ENCODE measurements at regions not wholly inside any gene's neighbourhood (a gene's known extent, or its start where the extent isn't known, plus 50 kb on each side); places are given as distances from the start of the nearest gene placed in this dataset.
"Not testable (repeated sequence)": the region's sequence is repeated elsewhere in the genome, so short reads cannot be mapped to it uniquely, and the experiment has no call there.

DNA sequence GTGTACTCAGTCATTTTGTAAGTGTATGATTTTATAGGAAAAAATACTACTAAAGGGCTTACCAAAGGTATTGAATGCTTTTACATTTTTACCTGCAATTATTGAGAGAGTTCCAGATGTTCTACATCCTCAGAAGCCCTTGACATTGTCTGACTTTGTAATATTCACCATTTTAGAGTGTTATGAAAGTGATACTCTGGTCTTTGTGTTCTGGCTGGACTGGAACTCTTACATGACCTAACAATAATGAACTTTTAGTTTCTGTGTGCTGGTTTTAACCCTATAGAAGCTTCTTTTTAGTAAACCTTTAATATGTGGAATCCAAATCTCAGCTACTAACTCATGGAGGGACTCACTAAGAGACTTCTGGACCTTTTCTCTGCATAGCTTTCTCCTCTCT lies 478.8 kb upstream of the SPANXN1 start:
- TF ChIP-seq CTCF (IDR thresholded peaks at IDR 0.05) (no peak), ZFX (IDR thresholded peaks at IDR 0.05; ENCODE audit: borderline replicate concordance) (no peak)
- H3K27ac ChIP-seq: no peak overlapping the region

GRCh38 chrX:144783528-144783927 lies 463.8 kb upstream of the SPANXN1 start:
- H3K27ac ChIP-seq: not testable (repeated sequence)

- H3K27ac ChIP-seq: no peak overlapping the region
- TF ChIP-seq CTCF (IDR thresholded peaks at IDR 0.05): no peak
- TF ChIP-seq ZFX (IDR thresholded peaks at IDR 0.05; ENCODE audit: borderline replicate concordance): no peak
Measured at GRCh38 chrX:144790148-144790547, 457.2 kb upstream of the SPANXN1 start.

DNA sequence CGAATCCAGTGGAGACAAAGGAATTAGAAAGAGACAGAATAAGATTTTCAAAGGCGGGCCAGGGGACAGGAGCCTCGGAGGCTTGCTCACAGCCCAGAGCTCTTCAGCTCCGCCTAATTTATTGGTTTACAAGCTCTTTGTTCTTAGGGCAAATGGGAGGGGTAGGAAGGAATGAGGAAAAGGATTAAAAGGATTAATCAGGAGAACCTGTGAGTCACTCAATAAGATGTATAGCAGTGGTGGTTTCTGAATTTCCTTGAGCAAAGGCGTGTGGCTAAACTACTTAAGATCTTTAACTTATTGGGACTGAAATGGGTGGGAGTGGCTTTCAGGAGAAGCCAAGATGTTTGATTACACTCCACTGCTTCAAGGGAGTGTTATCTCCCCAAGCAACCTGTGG lies 456.0 kb upstream of the SPANXN1 start:
- TF ChIP-seq CTCF (IDR thresholded peaks at IDR 0.05) (no peak), ZFX (IDR thresholded peaks at IDR 0.05; ENCODE audit: borderline replicate concordance) (no peak)
- no peak overlapping the region for H3K27ac ChIP-seq

DNA sequence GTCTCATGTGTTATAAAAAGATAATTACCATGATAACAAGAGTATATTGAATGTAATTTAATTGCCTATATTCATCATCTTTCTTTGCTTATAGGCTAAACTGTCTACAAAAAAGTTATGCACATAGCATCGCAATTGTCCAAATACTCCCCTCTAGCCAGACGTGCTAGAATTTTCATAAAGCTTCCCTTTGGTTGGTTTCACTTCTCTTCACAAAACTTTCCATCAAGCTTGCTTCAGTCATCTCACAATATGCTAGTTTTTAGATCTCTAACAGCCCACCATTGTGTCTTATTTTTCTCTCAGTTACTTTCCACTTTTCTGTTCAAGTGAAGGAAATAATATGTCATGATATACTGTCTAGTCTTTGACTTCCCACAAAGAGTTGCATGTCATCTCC lies 448.3 kb upstream of the SPANXN1 start:
- H3K27ac ChIP-seq: no peak overlapping the region
- TF ChIP-seq CTCF (IDR thresholded peaks at IDR 0.05) (no peak), ZFX (IDR thresholded peaks at IDR 0.05; ENCODE audit: borderline replicate concordance) (no peak)

- no peak overlapping the region for H3K27ac ChIP-seq
- TF ChIP-seq CTCF (IDR thresholded peaks at IDR 0.05) (no peak), ZFX (IDR thresholded peaks at IDR 0.05; ENCODE audit: borderline replicate concordance) (no peak)
Measured at GRCh38 chrX:144801786-144802185, 445.5 kb upstream of the SPANXN1 start.

DNA sequence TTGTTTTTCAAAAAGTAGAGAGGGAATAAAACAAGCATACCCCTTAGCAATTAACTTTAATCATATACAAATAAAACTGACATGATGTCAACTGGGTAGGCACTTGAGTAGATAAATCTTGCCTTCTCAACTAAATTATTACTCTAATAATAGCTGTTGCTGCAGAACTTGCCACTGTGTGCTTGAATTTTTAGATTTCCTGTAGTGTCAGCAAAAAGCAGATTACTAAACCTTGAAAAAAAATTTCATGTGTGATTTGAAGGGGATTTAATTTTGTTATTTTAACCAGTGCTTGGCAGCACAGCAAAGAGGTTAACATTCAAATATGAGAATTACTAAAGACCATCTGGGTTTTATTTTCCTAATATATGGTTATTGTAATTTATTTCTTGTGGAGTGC lies 438.3 kb upstream of the SPANXN1 start:
- no peak overlapping the region for H3K27ac ChIP-seq
- TF ChIP-seq CTCF (IDR thresholded peaks at IDR 0.05) (no peak), ZFX (IDR thresholded peaks at IDR 0.05; ENCODE audit: borderline replicate concordance) (no peak)

GRCh38 chrX:144810539-144810938 lies 436.8 kb upstream of the SPANXN1 start:
- TF ChIP-seq CTCF (IDR thresholded peaks at IDR 0.05) (no peak), ZFX (IDR thresholded peaks at IDR 0.05; ENCODE audit: borderline replicate concordance) (no peak)
- H3K27ac ChIP-seq: no peak overlapping the region

All from 22Rv1 (cell line).